GM18909 (cell line): ENCODE measurements at regions not wholly inside any gene's neighbourhood (a gene's known extent, or its start where the extent isn't known, plus 50 kb on each side); places are given as distances from the start of the nearest gene placed in this dataset.
"Not testable (repeated sequence)": the region's sequence is repeated elsewhere in the genome, so short reads cannot be mapped to it uniquely, and the experiment has no call there.

Source experiments
- ATAC-seq: cut with Tn5 transposase; IDR thresholded peaks from one replicate; pipeline ENCODE4 v1.9.1; 2021; ENCODE audit warnings: mild to moderate bottlenecking; ENCODE audit not compliant: unreplicated experiment, poor library complexity

- no peak for ATAC-seq
These were observed 107.6 kb downstream of the THBS2 start for GRCh38 chr6:169145991-169146501.

GRCh38 chr6:169145496-169145895, 108.2 kb downstream of the THBS2 start:
- ATAC-seq = no peak

GRCh38 chr6:169144356-169144755, 109.3 kb downstream of the THBS2 start:
- no peak for ATAC-seq

DNA sequence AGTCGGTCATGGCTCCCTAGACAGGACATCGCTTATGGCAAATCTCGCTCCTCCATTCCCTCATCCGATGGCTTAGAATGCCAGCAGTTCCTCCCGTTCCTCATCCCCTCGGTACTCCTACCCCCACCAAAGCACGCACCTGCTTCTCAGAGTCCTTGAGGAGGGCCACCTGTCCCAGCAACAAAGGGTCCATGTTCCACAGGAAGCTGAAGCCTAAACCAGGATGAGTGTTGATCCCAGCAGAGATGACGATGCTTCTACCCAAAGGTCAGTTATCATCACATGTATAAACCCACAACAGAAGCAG, 111.2 kb downstream of the THBS2 start:
- no peak for ATAC-seq

GRCh38 chr6:169141671-169142537, 111.7 kb downstream of the THBS2 start:
- ATAC-seq = no peak

DNA sequence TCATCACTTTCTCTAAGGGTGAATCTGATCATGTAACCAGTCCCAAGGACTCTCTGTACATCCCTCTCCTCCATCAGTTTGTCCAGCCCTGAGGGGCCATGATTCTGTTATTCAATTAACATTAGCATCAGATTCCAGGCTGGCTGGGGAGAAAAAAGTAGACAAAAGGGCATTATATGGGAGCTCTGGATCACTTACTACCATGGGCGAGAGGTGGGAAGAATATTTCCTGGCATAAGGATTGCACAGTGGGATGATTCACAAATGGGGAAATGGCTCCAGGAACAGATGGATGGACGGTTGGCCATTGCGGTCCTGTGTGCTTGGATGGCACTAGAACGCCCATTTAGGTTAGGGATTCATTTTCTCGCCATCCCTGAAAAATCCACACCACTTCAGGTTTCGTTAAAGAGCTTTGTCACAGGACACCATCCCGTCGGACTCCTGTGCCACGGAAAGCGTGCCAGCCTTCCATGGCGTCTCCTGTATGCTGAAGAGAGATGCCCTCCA, 112.6 kb downstream of the THBS2 start:
- ATAC-seq = no peak

DNA sequence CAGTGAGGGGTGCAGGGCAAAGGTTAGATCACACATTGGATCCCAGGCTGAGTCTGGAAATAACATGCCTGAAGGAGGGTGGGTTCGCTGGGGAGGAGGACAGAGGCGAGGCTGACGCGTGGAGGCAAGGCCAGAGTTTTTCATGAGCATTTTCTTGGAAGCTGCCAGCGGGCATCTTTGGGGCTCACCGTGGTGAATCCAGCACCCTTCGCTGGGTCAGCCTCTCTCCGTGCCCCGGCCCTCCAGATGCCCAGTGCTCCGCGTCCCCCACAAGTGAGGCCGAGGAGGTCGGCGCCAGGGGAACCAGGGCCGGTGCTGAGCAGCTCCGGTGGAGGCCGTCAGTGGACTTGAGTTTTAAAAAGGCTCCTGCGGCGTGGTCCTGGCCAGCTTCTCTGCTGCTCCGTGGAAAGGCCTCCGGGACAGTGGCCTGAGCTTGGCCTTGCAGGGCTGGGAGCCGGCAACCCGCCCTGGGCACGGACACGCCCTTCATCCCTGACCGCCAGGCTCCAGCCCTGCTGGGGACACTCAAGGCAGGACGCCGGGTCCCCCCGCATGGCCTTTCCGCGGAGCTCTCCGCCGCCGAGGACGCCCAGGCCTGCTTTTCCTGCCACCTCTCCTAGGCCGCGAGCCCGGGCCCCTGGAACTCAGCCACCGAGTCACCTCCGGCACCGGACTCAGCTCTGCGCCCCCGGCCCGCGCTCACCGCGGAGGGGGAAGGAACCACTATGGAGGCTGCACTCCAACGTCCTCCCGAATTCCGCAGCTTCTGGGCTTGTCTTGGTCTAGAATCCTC, 114.3 kb downstream of the THBS2 start:
- no peak for ATAC-seq

- no peak for ATAC-seq
These were observed 121.2 kb downstream of the THBS2 start for GRCh38 chr6:169132352-169132940.

GRCh38 chr6:169131390-169131789, 122.3 kb downstream of the THBS2 start:
- ATAC-seq = no peak

- no peak for ATAC-seq
These were observed 123.5 kb downstream of the THBS2 start for GRCh38 chr6:169130113-169130512.

- no peak for ATAC-seq
These were observed 132.6 kb downstream of the THBS2 start for GRCh38 chr6:169121013-169121412.

DNA sequence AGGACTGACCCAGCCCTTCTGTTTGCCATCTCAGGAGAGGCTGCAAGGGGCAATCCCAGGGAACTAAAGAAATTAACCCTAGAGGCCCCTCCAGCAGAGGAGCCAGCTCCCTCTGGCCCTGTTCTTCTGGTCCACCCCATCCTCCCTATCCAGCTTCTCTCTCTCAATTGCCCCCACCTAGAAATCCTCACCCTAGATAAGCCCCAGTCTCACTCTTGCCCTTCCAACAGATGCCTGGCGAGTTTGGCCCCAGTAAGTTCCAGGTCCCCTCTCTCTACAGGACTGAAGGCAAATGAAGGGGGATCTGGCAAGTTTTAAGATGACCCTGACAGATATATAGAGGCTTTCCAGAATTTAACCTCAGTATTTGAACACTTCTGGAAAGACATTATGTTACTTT, 134.0 kb downstream of the THBS2 start:
- no peak for ATAC-seq

DNA sequence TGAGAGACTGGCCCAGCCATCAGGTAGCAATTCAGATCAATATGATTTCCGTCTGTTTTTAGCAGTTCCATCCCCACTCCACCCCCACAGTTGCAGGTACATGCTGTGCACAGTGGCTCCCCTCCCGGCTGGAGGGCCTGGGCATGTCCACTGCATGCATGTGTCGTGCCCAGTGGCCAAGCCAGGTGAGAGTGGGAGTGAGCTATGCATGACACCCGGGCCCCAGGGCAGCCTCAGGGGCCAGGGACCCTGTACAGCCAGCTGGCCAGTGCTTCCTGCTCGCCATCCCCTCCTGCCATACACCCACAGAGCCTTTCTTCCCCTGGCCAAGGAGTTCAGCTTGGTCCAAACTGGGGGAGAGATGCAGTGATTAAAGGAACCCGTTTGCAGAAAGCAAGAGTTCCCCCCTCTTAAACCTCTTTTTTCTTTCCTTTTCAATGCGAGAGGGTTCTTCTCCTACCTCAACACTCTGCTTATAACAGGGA, 135.3 kb downstream of the THBS2 start:
- ATAC-seq = no peak

DNA sequence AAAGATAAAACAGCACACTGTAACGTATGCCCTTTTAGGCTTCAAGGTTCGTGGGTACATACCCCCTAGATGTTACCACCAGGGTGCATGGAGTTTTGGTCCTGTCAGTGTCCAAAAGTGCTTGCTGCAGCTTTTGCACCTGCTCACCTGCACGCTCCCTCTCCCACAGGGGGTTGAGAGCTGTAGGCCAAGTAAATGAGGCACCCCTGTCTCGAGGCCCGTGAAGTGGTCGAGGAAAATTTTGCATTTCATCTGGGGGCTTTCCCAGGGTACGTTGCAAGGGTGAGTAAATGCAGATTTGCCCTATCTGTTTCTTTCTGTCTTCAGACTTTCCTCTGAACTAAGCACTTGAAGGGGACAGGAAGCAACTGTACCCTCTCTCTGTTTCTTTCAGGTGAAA, 136.0 kb downstream of the THBS2 start:
- ATAC-seq = no peak

DNA sequence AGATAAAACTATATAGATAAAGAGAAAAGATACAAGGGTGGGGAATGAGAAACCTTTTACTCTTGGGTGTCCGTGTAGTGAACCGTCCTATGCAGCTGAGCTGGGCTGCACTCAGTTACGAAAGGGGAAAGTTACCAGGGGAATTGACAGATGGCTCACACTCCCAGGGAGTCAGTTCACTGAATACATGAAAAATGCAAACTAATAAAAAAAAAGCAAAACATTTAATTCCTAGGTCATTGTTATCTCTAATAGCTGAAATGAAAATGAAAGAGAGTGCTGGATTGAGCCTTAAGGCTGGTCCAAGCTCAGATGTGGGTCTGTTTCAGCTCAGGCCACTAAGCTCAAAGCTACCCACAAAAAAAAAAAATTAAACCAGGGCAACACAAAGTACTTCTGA, 138.0 kb downstream of the THBS2 start:
- peak; percentile 42 for ATAC-seq

DNA sequence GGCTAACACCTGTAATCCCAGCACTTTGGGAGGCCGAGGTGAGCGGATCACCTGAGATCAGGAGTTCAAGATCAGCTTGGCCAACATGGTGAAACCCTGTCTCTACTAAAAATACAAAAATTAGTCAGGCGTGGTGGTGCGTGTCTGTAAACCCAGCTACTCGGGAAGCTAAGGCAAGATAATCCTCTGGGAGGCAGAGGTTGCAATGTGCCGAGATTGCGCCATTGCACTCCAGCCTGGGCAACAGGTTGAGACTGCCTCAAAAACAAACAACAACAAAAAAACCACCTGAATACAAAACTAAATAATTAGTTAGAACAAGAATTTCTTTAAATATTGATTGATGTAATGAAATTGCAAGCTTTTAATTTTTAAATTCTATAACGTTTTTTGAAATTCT, 139.0 kb downstream of the THBS2 start:
- ATAC-seq = not testable (repeated sequence)

DNA sequence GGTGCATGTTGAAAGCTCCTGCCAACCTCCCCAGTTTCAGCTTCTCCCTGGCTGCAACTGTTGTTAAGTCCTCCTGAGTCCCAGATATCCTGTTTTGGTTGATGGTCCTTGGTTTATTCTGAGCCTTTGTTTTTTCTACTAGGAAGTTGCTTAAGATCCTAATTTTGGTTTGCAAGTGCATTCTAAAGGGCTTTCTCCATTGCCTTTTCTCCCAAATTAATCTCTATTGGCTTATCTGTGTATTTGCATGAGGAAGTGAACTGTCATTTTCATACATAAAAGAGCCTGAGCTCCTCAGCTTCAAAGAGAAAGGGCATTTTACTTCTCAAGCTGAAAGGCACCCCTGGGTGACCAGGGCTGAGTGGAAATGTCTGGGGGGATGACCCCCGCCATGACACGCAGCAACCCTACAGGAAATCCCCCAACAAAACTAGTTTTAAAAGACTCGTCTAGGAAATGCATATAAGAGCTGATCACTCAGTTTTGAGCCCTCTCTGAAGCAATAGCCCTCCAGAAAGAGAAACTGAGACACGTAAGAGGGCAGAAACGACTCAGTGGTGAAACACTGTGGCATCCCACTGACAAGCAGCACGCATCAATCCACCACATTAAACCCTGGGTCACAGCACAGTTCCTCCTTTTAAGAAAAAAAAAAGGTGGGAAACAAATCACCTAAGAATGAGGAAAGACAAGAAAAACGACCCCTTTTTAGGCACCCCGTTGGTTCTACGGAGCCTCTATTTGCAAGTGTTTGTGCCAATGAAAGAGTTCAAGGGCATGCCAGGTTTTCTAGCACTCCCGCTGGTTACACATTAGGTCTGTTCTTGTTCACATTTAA, 140.9 kb downstream of the THBS2 start:
- ATAC-seq = peak; percentile 74

- no peak for ATAC-seq
These were observed 142.4 kb downstream of the THBS2 start for GRCh38 chr6:169111203-169111602.

- no peak for ATAC-seq
These were observed 144.0 kb downstream of the THBS2 start for GRCh38 chr6:169109411-169110220.
